ENCODE measurements at regions not wholly inside any gene's neighbourhood (a gene's known extent, or its start where the extent isn't known, plus 50 kb on each side); places are given as distances from the start of the nearest gene placed in this dataset.

DNA sequence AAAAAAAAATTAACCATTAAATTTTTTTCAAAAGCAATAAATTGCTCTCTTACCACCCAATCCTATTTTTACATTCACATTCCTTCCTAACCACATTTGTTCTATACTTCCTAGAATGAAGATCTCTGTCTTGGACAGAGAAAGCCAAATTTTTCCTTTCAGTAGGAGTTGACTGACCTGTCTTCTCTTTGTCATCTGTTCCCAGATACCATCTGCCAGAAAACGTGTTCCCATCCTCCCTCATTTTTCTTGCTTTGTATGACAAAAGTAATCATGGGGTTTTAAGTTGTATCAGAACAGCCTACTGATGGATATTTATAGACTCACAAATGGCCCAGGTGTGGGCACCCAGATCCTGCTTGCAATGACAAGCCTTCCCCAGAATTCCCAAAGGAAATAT lies 182.1 kb downstream of the CYP26B1 start:
- Histone ChIP-seq H3K27ac (no peak overlapping the region), H3K4me1 (peaks cover 0 to 4% (median 0%) of the 10 kb centered on the region in 4 donors), H3K27me3 (peaks cover 0 to 21% (median 0%) of the 10 kb centered on the region in 3 donors), H3K4me3 (no peak overlapping the region), H3K9me3 (no peaks in the 10 kb centered on the region), H3K36me3 (no peaks in the 10 kb centered on the region)
- intact Hi-C loops (cut with DNase I; ENCODE audit: low total_unique reads) = no loop called here
- no peak for DNase-seq
- TF ChIP-seq POLR2AphosphoS5 (IDR thresholded peaks at IDR 0.05) (no peak), EP300 (IDR thresholded peaks at IDR 0.05) (no peak), POLR2A (IDR thresholded peaks at IDR 0.05) (no peak)
- TF ChIP-seq, protein P1, sequence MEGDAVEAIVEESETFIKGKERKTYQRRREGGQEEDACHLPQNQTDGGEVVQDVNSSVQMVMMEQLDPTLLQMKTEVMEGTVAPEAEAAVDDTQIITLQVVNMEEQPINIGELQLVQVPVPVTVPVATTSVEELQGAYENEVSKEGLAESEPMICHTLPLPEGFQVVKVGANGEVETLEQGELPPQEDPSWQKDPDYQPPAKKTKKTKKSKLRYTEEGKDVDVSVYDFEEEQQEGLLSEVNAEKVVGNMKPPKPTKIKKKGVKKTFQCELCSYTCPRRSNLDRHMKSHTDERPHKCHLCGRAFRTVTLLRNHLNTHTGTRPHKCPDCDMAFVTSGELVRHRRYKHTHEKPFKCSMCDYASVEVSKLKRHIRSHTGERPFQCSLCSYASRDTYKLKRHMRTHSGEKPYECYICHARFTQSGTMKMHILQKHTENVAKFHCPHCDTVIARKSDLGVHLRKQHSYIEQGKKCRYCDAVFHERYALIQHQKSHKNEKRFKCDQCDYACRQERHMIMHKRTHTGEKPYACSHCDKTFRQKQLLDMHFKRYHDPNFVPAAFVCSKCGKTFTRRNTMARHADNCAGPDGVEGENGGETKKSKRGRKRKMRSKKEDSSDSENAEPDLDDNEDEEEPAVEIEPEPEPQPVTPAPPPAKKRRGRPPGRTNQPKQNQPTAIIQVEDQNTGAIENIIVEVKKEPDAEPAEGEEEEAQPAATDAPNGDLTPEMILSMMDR (IDR thresholded peaks at IDR 0.05) = no peak
- WGBS, 5 donors = 41 to 62% (median 52%) methylated on average over 1 of the region's 1 CpG

DNA sequence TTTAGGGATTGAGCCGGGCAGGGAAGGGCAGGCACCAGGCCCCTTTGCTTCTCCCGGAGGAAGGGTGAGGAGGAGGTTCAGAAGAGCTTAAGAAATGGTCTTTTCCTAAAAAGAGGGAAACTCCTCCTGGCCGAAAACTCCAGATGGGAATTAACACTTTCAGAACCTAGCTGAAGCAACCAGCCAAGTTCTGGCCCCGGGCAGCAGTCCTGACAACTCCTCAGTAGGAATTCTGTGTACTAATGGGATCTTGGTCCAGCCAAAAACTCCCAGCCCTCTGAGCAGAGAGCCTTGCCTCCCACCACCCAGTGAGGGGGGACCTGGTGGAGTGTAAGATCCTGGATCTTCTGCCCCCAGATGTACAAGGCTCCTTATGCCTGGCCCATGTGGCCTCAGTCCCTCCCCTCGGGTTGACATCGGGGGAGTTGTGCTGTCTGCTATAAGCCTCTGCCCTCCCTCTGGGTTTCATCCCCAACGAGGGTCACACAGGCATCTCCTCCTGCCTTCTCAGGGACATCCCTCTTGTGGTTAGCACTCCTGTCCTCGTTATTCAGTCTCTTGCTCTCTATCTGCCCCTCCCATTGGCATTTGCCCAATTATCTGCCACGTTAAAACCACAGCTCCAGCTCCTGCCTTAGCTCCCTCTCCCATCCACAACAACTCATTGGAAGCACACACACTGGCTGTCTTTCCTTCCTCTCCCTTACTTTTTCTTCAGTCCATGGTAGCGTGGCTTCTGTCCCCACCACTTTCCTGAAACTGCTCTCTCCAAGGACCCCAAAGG lies 184.6 kb downstream of the CYP26B1 start:
- peak in 1 of 2 donors; percentile 54 for DNase-seq
- Histone ChIP-seq H3K9me3 (peaks cover 4 to 15% (median 11%) of the 10 kb centered on the region in 4 donors), H3K36me3 (no peaks in the 10 kb centered on the region), H3K27ac (no peak overlapping the region), H3K4me3 (no peak overlapping the region), H3K4me1 (peaks cover 0 to 4% (median 0%) of the 10 kb centered on the region in 4 donors), H3K27me3 (peaks cover 0 to 21% (median 0%) of the 10 kb centered on the region in 3 donors)
- intact Hi-C loops (cut with DNase I; ENCODE audit: low total_unique reads) = no loop called here
- 28 to 44% (median 41%) methylated on average over 10 of the region's 10 CpGs for WGBS, 5 donors
- TF ChIP-seq, protein P1 (IDR thresholded peaks at IDR 0.05) = no peak
- TF ChIP-seq POLR2A (IDR thresholded peaks at IDR 0.05) (no peak), EP300 (IDR thresholded peaks at IDR 0.05) (no peak)

DNA sequence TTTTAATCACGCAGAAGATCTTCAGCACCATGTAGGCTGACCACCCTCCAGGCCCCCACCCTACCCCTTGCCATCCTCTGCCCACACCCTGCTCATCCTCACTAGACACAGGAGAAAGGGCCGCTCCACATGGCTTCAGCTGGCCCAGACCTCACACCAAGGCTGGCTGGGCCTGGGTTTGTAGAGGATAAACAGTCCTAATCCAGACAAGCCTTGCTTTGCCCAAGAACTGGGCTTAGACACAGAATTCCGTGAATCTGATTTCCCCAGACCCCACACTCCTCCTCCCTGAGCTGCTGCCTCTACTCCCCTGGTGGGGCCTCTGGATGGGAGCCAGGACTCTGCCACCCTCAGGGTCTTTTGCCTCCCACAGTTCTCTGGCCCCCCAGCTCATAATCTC lies 185.3 kb downstream of the CYP26B1 start:
- WGBS, 5 donors = 63 to 90% (median 76%) methylated on average over 3 of the region's 3 CpGs
- Histone ChIP-seq H3K4me1 (peaks cover 0 to 4% (median 0%) of the 10 kb centered on the region in 4 donors), H3K27ac (no peak overlapping the region), H3K27me3 (peaks cover 0 to 21% (median 0%) of the 10 kb centered on the region in 3 donors), H3K36me3 (no peaks in the 10 kb centered on the region), H3K4me3 (no peak overlapping the region), H3K9me3 (peaks cover 4 to 22% (median 18%) of the 10 kb centered on the region in 4 donors)
- DNase-seq = no peak
- intact Hi-C loops (cut with DNase I; ENCODE audit: low total_unique reads) = no loop called here
- TF ChIP-seq POLR2A (IDR thresholded peaks at IDR 0.05) (no peak), EP300 (IDR thresholded peaks at IDR 0.05) (no peak), POLR2AphosphoS5 (IDR thresholded peaks at IDR 0.05) (no peak)
- TF ChIP-seq, protein P1 (IDR thresholded peaks at IDR 0.05) = no peak

DNA sequence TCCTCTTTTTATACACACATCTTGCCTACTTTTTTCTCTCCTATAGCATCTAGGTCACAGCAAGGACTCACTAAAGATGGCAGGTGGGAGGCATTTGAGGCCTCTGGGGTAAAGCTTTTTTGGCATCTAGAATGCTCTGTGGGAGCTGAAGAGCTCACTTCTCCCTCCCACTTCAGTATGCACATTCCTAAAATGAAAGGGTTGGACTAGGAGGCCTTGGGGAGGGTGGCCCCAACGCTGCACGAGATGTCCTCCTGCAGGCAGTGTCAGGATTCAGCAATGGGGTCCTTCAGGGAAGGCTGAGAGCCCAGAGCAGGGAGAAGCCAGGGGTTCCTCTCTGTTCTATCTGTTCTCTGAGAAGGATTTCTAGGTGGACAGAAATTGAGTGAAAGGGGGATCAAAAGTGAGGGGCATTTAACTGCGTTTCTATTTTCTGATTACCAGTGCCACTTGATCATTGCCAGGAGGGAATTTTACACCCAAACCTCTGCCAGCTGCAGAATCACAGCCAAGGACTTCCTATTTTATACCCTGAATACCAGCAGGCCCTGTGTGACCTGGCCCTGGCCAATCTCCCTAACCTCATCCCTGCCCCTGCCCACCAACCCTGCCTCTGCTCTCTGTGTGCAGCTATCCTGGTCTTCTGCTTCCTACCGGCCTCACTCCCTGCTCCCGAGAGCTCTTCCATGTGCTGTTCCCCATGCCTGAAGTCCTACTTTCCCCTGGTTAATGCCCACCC lies 186.2 kb downstream of the CYP26B1 start:
- intact Hi-C loops (cut with DNase I; ENCODE audit: low total_unique reads) = no loop called here
- 72 to 87% (median 78%) methylated on average over 5 of the region's 5 CpGs for WGBS, 5 donors
- DNase-seq = no peak
- H3K9me3 ChIP-seq = peaks cover 4 to 27% (median 20%) of the 10 kb centered on the region in 4 donors
- no peaks in the 10 kb centered on the region for H3K36me3 ChIP-seq
- no peak overlapping the region for H3K4me3 ChIP-seq
- TF ChIP-seq POLR2AphosphoS5 (IDR thresholded peaks at IDR 0.05) = no peak
- TF ChIP-seq POLR2A (IDR thresholded peaks at IDR 0.05) = no peak
- TF ChIP-seq, protein P1 (IDR thresholded peaks at IDR 0.05) = no peak
- TF ChIP-seq EP300 (IDR thresholded peaks at IDR 0.05) = no peak
- H3K27ac ChIP-seq = no peak overlapping the region
- peaks cover 0 to 4% (median 0%) of the 10 kb centered on the region in 4 donors for H3K4me1 ChIP-seq
- H3K27me3 ChIP-seq = peaks cover 0 to 21% (median 0%) of the 10 kb centered on the region in 3 donors

Measured in stomach (tissue), 8 donors.